NCI-H226 (cell line): ENCODE measurements at regions not wholly inside any gene's neighbourhood (a gene's known extent, or its start where the extent isn't known, plus 50 kb on each side); places are given as distances from the start of the nearest gene placed in this dataset.
"Not testable (repeated sequence)": the region's sequence is repeated elsewhere in the genome, so short reads cannot be mapped to it uniquely, and the experiment has no call there.

ENCODE experiments used
- DNase-seq: peaks from one replicate; pipeline ENCODE4 v3.0.0-alpha.2; 2015

DNA sequence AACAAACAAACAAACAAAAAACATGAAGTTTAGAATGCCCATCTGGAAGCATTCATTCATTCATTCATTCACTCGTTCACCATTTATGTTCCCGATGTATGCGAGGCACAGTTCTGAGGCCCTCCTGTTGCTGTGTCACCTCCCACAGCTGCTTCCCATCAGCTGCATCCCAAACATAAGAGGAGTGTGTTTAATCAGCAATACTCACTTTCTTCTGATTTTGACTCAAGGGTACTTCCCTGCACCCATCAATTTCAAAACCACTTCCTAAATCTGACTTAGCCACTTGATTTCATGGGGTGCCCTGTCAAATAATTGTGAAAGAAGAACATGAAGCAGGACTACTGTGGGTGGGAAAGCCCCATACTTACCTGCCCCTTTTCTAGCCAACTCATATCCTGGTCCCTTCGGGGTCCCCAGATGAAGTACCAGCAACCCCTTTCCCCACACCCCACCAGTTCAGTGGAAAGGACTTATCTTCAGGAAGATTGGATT is 128.0 kb upstream of the IL12B start:
- DNase-seq, result no peak

DNA sequence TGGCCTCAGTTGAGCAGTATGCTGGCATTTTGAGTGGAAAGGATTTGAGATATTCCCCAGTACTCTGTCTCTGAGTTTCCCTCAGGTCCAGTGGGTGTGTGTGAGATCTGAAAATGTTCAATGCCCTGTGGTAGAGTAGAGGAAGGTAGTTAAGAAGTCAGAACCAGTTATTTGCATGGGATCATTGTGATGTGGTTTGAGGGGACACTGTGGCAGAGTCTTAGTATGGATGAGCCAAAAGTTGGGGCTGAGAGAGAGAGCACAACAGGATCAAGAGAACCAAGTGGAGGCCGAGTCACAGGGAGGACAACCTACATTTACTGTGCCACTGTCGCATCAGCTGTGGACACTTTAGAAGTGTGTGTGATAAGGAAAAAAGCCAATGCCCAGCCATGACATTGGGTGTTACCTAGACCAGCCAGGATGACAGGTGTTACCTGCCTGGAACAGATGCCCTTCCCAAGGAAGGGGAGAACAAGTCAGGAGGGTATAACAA is 128.9 kb upstream of the IL12B start:
- DNase-seq, result no peak

DNA sequence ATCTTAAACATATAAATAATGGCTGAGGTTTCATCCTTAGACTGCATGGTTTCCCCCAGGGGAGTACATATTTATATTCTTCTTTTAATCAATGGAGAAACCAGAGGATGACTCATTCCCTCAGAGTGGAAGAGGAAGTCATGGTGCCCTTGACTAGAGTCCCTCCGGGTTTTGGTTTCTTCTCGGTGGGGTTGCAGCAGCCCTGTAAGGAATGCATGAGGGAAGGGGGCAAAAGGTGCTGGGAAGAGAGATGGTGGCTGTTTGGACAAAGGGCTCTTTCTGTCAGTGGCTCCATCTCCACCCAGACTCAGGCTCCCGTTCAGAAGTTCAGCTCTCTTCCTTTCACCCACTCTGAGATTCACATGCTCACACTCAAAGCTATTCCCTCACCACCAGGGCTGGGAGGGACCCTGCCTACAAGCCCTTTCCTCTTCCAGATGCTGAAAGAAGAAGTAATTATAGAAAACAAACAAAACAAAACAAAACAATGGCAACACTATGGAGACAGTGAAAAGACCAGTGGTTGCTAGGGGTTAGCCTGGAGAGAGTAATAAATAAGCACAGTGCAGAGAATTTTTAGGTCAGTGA is 129.8 kb upstream of the IL12B start:
- no peak for DNase-seq

DNA sequence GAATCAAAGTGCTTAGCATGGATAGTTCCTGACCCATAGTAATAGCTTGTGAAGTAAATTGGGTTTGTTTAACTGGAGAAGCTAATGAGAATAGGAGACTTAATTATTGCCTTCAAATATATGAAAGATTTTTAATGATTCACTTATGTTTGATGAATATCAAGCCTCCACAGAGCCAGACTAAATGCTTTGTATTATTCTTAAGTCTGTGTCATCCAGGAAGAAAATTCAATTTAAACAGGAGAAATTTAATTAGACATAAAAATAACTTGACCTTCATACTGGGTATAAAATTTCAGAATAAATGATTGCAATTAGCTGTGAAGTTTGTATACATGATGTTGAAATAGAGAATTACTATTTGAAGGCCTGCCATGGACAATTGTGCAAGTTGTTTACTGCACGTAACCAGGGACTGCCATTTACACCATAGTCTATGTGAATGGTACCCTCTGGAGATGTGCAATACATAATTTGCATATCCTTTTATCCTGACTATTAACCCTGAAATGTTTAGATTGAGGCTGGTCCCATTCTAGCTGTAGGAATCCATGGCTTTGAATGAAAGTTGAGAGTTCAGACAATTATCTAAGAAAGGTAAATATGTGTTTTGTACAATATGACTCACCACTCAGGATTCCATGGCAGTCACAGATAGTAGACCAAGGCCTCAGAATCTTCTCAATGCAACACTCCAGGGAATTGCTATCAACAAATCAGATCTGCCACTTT is 133.5 kb upstream of the IL12B start:
- peak; percentile 55 for DNase-seq

DNA sequence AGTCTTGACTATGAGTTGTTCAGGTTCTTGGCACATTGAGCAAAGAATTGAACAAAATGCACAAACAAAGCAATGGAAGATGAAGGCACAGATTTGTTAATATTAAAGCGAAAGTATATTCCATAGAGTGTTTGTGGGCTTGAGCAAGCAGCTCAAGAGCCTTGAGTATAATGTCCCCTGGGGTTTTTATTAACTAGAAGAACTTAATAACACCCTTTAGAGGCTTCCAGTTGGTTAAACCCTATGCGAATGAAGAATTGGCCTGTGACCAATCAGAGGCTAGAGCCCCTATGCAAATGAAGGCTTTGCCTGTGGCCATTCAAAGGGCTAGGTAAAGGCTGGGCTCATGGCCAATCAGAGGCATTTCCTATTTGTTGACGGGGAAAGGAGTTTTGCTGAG is 135.3 kb upstream of the IL12B start:
- DNase-seq, result no peak

DNA sequence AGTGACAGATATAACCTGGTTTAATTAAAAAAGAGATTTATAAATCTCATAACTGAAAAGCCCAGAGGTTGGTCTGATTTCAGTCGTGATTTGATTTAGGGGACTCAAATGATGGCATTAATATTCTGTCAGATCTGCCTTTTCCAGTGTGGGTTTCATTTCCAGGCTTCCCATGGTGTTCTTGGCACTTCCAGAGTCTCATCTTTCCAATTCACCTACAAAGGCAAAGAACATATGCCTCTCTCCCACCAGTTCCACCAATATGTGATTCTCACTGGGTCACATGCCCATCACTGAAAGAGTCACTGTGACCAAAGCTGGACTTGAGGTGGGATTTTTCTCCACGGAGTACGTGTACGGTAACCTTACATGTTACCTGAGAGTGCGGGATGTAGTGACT is 137.4 kb upstream of the IL12B start:
- no peak for DNase-seq

DNA sequence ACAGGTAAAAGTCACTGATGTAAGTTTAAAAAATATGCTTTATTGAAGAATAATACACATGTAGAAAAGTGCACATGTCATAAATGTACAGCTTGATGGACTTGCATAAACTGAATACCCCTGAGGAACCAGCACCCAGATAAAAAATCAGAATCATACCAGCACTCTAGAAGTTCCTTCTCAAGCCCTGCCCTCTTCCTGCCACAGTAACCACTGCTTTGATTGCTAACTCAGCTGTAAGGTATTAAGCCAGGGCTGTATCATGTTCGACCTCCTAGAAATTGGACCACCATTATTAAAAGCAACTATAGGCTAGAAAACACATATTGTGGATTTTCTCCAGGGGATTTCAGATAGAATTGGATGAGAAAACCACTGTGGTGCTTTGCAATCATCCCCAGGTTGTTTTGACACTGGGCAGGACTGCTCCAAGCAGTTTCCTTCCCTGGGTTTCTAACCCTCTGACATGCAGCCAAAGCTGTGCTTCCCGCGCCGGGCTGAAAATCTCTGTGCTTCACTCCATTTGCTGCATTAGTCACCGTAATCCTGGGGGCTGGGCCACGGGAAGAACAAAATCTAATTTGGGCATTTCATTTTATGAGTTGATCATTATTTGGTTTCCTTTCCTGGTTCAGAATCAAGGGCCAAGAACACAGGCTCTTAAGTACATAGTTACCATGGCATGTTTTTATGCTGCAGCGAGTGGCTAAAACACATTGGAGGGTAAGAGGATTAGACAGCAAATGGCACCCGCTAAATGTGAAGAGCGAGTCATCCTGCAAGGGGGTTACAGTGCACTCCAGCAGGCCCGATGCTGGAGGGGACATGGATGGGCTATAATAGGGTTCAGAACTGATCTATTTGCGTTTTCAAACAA is 139.4 kb upstream of the IL12B start:
- DNase-seq, result no peak

DNA sequence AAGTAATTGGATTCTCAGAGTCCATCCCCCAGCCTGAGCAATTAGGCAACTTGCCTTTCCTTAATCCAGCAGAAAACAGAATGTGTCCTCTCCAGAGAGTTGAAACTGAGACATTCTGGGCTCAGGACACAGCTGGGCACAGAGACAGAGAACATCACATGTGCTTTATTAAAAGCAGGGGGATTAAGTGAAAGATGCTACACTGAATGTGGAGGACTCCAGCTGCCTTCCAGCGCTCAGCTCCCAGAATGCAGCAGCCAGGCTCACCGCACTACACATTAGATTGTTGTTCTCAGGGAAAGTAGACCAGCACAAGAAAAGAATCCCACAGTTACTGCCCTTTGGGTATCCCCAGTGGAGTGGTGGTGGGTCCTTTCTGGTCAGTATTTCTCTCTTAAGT is 141.6 kb upstream of the IL12B start:
- no peak for DNase-seq

DNA sequence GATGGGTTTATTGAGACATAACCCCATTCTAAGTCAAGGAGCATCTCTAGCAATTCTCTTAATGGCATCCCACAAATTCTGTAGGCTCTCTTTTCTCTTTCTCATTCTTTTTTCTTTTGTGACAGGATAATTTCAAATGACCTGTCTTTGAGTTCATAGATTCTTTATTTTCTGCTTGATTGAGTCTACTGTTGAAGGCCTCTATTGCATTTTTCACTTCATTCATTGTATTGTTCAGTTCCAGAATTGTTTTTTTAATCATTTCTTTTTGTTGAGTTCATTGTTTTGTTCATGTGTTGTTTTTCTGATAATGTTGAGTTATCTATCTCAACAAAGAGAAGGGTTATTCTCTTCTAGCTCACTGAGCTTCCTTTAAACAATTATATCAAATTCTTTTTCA is 144.7 kb upstream of the IL12B start:
- no peak for DNase-seq

DNA sequence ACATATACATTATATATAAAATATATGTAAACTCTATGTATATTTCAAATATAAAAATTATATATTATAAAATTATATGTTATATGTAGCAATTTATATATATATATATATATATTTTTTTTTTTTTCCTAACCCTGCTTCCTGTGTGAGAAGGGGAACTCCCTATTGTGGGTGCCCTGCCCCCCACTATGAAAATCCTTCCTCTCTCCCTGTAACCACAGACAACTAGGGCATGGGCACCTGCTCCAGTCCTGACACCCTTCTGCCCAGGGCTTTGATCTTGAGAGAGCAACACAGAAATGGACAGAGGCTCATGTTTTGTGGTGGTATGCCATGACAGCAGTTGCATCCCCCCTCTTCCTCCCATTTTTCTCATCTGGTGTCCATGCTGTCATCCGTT is 148.7 kb upstream of the IL12B start:
- DNase-seq, result no peak

DNA sequence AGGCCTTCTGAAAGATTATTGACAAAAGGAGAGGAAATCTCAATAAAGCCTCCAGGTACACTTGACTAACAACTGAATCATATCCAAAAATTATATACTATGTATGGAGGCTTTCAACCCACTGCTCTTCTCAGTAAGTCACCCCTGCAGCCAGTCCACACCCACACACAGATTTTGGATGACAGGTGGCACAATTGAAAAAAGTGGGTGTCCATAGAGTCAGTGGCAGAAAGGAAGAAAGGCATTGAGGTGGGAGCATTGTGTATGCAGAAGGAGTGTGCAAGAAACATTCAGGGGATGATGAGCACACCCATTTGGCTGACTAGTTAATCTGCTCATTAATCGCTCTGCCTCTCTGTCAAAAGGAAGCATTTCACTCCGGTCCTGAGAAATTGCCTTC is 150.6 kb upstream of the IL12B start:
- DNase-seq, result no peak

DNA sequence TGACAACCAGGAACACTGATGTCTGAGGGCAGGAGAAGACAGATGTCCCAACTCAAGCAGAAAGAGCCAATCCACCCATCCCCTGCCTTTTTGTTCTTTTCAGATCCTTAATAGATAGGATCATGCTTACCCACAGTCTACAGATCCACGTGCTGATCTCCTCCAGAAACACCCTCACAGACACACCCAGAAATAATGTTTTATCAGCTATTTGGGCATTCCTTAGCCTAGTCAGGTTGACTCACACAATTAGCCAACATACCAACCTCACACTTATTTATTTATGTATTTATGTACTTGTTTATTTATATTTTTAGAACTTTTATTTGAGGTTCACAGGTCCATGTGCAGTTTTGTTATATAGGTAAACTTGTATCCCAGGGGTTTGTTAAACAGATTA is 151.5 kb upstream of the IL12B start:
- no peak for DNase-seq

DNA sequence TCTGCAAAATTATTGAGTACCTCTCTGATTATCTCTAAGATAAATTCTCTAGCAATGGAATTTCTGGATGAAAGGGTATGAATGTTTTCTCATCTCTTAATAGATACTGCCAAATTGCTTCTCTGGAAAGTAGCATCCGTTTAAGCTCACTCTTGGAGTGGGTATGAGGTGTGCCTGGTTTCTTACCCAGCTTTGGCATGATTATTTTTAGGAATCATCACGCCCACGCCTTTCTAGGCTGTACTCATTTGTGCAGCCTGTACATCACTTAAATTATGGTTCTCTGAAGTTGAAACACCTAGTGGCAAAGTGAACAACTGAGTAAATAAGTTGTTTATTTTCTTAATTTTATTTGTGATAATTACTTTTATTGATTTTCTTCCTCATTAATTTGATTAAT is 156.5 kb upstream of the IL12B start:
- DNase-seq, result no peak

DNA sequence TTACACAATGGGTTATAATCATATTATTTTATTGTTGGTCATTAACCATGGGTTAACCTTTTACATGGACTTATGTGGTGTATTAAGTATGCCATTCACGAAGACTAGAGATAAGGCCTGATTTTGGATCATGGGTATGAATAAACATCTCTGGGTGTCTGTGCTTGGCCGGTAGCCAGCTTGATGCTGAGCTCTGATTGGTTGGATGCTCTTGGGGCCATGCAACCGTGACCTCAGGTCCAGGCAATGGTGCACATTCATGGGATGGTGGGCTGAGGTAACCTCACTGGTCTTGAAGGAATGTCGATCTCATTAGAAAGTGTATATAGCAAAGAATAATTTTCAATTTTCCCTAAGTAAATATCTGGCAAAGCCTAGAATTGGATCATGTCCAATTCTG is 158.2 kb upstream of the IL12B start:
- no peak for DNase-seq

DNA sequence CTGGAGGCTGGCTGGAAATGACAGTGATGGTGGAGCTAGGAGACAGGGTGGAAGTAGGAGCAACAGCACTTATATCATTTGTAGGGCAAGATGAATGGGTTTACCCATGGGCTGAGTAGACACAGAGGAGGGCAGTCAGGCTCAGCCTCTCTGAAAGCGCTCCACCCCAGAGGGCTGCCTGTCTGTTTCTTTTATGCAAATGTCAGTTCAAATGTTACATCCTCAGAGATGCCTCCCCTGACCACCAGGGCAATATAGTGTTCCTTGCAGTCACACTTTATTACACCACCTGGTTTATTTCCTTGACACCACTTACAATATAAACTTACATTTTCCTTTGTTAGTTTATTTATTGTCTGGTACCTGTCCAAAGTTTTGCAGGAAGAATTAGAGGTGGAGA is 159.5 kb upstream of the IL12B start:
- DNase-seq, result no peak

DNA sequence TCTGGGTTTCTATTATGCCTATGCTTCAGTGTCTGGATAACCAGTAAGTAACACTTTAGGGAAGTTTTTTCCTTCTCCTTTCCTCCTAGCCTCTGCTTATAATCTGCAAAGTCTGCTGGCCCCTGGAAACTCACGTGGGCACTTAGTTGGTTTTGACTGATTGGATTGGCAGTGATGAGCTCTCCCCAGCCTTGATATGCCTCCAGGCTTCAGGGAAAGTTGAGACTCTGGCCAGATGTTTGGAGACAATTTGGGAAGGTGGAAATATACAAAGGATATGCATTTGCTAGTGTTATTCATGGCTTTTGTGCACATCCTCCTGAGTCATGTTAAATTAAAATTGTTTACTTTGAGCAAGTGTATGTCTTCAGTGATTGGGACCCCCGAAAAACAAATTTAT is 160.2 kb upstream of the IL12B start:
- DNase-seq, result no peak

DNA sequence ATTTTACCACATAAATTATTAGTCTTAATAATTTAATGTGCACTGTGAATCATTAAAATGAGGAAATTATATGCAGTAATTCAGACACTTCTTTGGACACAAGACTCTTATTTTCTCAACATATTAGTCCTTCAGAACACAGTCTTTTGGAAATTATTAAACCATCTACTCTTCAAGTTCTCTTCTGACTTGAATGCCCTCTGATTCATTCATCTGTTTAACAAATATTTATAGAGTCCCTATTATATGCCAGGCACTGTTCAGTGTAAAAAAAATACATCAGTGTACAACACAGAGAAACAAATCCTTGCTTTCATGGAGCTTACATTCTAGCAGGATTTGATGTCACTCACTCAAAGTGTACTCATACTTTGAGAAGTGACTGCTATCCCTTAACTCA is 163.4 kb upstream of the IL12B start:
- no peak for DNase-seq

DNA sequence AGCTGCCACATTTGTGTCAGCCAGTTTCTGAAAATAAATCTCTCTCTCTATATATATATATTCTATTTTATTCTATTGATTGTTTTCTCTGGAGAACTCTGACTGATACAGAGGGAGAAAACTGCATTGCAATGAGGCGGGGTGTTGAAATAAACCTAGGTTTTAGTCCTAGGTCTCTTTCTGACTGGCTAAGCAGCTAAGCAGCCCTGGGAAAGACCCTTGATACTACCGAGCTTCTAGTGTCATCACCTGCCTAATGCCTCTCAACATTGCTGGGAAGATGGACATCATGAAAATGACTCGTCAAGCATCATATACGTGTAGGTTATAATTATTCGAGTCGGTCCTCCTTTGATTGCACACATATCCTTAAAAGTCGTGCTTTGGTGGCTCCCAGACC is 166.5 kb upstream of the IL12B start:
- DNase-seq, result no peak

DNA sequence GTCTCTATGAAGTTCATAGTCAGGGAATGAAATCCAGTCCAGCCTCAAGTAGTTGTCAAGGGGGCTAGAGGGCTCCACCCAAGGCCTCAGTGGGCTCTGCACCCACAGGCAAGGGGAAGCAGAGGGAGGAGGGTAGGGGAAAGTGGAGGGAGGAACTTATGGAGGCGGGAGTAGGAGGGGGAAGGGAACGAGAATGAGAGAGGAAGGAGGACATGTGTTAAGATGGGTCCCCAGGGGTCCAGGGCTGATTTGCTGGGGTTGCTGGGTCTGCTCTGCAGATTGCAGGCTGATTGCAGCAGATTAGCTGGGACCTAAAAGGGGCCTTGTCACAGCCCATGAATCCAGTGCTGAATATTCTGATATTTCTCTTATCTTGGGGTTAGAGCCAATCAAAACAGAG is 166.9 kb upstream of the IL12B start:
- no peak for DNase-seq

DNA sequence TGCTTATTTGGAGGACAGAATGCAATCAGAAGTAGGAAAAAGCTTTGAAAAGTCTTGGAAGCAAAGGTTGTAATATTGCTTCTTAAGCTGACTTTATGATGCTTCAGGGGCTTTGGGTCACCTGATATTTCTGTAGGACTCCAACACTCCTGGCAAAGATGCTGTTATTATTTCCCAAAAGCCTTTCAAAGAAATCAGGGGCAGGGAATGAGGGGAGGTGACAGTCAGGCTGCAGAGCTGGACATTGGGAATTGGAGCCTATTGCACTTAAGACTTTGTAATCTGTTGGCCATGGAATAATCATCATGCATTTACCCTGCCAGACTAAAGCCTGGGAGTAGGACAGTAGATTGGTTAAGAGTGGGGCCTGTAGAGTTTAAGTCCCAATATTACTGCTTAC is 168.3 kb upstream of the IL12B start:
- no peak for DNase-seq

DNA sequence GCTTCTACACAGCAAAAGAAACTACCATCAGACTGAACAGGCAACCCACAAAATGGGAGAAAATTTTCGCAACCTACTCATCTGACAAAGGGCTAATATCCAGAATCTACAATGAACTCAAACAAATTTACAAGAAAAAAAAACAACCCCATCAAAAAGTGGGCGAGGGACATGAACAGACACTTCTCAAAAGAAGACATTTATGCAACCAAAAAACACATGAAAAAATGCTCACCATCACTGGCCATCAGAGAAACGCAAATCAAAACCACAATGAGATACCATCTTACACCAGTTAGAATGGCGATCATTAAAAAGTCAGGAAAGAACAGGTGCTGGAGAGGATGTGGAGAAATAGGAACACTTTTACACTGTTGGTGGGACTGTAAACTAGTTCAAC is 171.8 kb upstream of the IL12B start:
- not testable (repeated sequence) for DNase-seq

DNA sequence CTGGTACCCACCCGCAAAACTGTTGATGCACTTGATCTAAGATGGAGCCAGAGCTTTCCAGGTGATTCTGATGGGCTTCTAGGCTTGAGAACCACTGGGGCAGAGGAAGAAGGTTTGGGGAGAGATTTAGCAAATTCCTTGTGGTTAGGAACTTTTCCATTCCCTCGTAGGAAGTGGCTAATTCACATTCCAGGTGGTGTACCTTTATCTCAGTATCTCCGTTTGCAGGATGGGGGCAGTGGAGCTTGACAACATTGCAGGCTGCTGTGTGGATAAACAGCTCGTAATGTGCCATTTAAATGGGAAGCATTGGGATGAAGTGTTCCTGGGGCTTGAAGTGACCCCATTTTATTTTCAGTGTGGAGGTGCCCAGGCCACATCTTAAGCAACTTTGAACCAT is 172.9 kb upstream of the IL12B start:
- DNase-seq, result peak; percentile 40

DNA sequence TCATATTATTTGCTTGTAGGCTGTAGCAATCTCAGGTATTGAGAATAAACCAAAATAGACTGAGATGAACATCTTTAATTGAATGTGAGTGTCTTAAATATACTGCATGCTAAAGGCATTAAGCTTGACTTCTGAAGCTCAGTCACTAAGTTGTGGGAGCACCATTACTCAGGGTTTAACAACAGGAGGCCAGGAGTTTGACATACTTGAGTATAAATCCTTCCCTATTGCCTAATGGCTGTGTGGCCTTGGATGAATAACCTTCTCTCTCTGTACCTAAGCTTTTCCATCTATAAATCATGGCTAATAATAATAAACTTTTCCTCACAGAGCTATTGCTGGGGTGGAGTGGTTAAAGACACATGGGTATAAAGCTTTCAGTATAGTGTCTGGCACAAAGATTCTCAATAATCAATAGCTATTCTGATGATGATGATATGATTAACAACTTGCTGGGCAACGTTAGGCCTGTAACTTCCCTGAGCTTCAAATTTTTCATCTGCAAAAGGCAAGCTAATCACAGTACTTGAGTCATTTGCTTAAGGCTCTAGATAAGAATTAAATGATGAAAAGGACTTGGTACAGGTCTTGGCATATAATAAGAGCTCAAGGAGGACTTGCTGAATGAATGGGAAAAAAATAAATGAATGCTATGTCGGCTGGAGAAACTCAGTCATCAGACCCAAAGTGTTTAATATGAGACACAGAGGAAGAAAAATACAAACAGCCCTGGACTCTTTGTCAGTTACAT is 174.0 kb upstream of the IL12B start:
- peak; percentile 40 for DNase-seq
